GM23248 (cell line): ENCODE measurements at regions not wholly inside any gene's neighbourhood (a gene's known extent, or its start where the extent isn't known, plus 50 kb on each side); places are given as distances from the start of the nearest gene placed in this dataset.

Source experiments
- EZH2 ChIP-seq: fragments of 200-600 bp; sonication (generic); IDR thresholded peaks from 2 replicates; pipeline ENCODE4 v1.6.1; 2018; ENCODE audit warnings: antibody characterized with exemption, mild to moderate bottlenecking; ENCODE audit not compliant: insufficient read depth, poor library complexity, severe bottlenecking
- EZH2phosphoT487 ChIP-seq: fragments of 200-600 bp; sonication (generic); IDR thresholded peaks from 2 replicates; pipeline ENCODE4 v1.6.1; 2018; ENCODE audit warnings: antibody characterized with exemption, moderate library complexity, mild to moderate bottlenecking, low read depth; ENCODE audit not compliant: insufficient read depth

GRCh38 chr12:46635818-46636217, 190.0 kb downstream of the SLC38A4 start:
- TF ChIP-seq EZH2, result no peak
- TF ChIP-seq EZH2phosphoT487, result no peak
